Epidermal melanocyte (primary cell): ENCODE measurements at regions not wholly inside any gene's neighbourhood (a gene's known extent, or its start where the extent isn't known, plus 50 kb on each side); places are given as distances from the start of the nearest gene placed in this dataset.
A peak's percentile ranks its signal among the peaks of the same experiment; 100 is the strongest.
"Not testable (repeated sequence)": the region's sequence is repeated elsewhere in the genome, so short reads cannot be mapped to it uniquely, and the experiment has no call there.

Source experiments
- DNase-seq: peaks from one replicate; pipeline ENCODE4 v3.0.0; 2011; ENCODE audit warnings: low spot score; ENCODE audit not compliant: insufficient read length

- DNase-seq = not testable (repeated sequence)
Measured at GRCh38 chrX:73961867-73962266, 109.4 kb upstream of the XIST start.

GRCh38 chrX:73944563-73944908 is 92.0 kb upstream of the XIST start:
- DNase-seq = no peak

DNA sequence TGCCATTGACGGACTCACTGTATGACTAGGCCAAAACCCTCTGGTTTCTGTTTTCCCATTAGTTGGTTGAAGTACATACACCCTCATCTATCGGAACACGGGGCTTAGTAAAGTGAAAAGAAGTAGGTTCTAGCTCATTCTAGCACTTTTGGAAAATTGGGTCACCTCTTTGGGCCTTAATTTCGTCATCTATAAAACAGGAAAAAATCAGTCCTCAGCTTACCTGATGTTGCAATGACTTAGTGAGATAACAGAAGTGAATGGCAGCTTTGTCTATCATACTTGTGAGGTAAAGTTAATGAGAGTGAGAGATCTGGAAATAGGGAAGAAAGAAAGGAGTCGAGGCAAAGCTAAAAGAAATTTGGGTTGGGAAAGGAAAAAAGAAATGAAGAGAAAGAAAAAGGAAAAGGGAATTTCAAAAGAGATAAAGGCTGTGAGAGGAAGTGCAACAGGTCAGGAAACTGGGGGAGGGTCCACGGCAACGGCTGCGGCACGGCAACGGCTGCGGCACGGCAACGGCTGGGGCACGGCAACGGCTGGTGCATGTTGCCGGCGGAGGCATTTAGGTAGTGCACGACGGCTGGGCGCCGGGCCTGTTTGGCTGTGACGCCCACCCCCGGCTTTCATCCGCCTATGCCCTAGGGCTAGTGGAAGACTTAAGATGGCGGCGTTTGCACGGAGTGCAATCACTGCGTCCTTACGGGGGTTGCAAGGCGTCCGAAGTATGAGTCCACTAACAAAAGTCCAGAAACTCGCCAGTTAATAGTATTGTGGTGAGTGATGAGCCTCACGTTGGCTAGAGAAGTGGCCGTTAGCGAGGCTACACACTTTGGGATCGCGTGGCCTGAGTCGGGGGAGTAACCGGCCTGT is 91.4 kb upstream of the XIST start:
- DNase-seq = peak; percentile 58

DNA sequence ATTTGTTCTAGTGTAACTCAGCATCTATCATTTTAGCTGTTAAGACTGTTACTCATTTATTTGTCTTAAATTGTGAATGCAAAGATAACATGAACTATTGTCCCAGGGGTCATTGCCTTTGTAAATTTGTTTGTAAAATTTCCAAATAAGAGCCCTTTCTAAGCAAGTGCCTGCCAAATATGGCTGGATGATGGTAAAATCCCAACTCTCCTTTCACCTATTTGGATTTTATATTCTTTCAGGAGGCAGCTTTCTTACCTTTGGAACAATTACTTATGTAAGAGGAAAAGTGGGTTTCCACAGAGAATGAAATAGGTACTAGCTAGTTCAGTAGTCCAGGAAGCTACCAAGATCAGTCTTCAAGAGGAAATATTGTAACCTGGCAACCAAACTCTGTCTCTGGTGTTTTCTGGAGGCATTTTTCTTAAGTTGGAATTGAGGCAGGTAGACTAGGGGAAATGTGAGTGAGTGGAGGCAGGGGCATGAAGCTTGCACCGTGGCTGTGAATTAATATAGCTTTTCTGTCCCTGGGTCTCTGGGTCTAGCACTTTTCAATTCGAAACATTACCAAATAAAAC is 88.5 kb upstream of the XIST start:
- no peak for DNase-seq

DNA sequence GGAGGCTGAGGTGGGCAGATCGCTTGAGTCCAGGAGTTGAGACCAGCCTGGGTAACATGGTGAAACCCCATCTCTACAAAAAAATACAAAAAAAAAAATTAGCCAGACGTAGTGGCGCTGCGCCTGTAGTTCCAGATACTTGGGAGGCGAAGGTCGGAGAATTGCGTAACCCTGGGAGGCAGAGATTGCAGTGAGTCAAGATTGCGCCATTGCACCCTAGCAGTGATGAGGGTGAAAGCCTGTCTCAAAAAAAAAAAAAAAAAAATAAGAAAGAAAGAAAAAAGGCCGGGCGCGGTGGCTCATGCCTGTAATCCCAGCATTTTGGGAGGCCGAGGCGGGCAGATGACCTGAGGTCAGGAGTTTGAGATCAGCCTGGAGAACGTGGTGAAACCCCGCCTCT is 85.3 kb upstream of the XIST start:
- DNase-seq = not testable (repeated sequence)

DNA sequence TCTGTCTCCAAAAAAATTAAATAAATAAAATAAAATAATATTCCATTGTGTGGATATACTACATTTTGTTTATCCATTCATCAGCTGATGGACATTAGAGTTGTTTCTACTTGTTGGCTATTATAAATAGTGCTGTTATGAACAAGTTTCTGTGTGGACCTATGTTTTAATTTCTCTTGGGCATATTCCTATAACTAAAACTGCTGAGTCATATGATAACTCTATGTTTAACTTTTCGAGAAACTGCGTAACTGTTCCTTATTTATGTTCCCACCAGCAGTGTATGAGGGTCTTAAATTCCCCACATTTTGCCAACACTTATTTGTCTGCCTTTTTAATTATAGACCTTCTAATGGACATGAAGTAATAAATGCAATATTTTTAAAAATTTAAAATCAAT is 80.0 kb upstream of the XIST start:
- no peak for DNase-seq

- DNase-seq = no peak
Measured at GRCh38 chrX:73930300-73930699, 77.8 kb upstream of the XIST start.

- DNase-seq = no peak
Measured at GRCh38 chrX:73922856-73923455, 70.4 kb upstream of the XIST start.

DNA sequence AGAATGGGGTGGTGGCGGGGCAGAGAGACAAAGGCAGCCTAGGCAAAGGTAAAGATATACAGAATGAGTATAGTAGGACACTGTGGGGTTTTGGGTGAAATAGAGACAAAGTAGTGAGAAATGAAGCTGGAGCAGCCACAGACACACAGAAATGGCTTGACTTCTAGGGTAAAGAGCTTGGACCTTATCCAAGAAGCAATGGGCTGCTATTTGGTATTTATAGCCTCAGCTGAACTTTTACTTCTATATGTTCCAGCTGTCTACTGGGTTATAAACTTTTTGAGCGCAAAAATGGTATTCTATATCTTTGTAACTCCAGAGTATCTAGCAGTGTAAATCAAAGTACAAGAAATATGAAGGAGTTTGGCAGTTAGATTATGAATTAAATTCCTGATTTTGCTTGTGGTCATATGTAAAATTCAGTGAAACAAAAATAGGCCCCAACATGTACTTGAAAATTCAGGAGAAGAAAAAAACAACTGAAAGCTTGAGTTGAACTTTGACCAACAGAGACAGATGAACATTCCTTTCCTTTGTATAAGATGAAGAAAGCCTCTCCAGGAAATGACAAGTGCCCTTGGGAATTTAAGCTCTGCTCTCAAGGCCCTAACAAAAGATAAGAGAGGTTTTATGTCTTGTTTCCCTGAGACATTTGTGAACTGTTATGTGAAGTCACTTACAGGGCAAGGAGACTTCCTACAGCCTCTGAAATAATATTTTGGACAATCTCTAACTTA is 64.6 kb upstream of the XIST start:
- peak; percentile 18 for DNase-seq

- no peak for DNase-seq
Measured at GRCh38 chrX:73916489-73916888, 64.0 kb upstream of the XIST start.

- DNase-seq = not testable (repeated sequence)
Measured at GRCh38 chrX:73914792-73915191, 62.3 kb upstream of the XIST start.

- DNase-seq = peak; percentile 20
Measured at GRCh38 chrX:73913580-73913979, 61.1 kb upstream of the XIST start.

- DNase-seq = not testable (repeated sequence)
Measured at GRCh38 chrX:73911946-73912345, 59.4 kb upstream of the XIST start.

DNA sequence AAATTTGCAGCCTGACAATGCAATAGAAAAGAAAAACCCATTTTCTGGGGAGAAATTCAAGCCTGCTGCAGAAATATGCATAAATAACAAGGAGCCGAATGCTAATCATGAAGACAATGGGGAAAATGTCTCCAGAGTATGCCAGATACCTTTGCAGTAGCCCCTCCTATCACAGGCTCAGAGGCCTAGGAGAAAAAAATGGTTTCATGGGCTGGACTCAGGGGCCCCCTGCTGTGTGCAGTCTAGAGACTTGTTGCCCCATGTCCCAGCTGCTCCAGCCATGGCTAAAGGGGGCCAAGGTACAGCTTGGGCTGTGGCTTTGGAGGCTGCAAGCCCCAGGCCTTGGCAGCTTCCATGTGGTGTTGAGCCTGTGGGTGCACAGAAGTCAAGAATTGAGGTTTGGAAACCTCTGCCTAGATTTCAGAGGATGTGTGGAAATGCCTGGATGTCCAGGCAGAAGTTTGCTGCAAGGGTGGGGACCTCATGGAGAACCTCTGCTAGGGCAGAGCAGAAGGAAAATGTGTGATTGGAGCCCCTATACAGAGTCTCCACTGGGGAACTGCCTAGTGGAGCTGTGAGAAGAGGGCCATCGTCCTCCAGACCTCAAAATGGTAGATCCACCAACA is 53.3 kb upstream of the XIST start:
- not testable (repeated sequence) for DNase-seq

DNA sequence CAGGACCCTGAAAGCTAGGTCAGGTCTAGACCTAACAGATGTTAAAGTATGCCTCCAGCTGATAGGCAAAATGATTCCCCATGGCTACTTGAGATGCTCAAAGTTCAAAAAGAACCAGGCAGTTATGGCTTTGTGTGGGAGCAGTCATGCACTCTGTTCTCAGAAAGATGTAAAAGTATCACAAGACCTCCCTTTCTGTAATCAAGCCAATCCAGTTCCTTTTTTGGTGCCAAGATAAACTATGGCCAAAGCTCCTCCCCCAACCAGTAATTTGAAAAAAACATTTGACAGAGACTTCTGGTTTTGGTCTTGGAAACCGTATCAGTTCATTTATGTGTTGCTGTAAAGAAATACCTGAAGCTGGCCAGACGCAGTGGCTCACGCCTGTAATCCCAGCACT is 51.4 kb upstream of the XIST start:
- DNase-seq = no peak
